AG20443 (cell line): ENCODE measurements at regions not wholly inside any gene's neighbourhood (a gene's known extent, or its start where the extent isn't known, plus 50 kb on each side); places are given as distances from the start of the nearest gene placed in this dataset.
"Not testable (repeated sequence)": the region's sequence is repeated elsewhere in the genome, so short reads cannot be mapped to it uniquely, and the experiment has no call there.

Experiments
- DNase-seq: peaks from one replicate; pipeline ENCODE4 v3.0.0; 2012; ENCODE audit warnings: low spot score, mixed read lengths

GRCh38 chr5:1731091-1731639, 68.5 kb downstream of the MRPL36 start:
- DNase-seq = no peak

GRCh38 chr5:1730487-1730847, 69.2 kb downstream of the MRPL36 start:
- no peak for DNase-seq

GRCh38 chr5:1729641-1730486, 69.8 kb downstream of the MRPL36 start:
- DNase-seq = no peak

- no peak for DNase-seq
Observed at GRCh38 chr5:1728846-1729245, 70.8 kb downstream of the MRPL36 start.

- no peak for DNase-seq
Observed at GRCh38 chr5:1727571-1727970, 72.1 kb downstream of the MRPL36 start.

- no peak for DNase-seq
Observed at GRCh38 chr5:1726956-1727355, 72.7 kb downstream of the MRPL36 start.

- DNase-seq = no peak
Observed at GRCh38 chr5:1726469-1726865, 73.2 kb downstream of the MRPL36 start.

- no peak for DNase-seq
Observed at GRCh38 chr5:1725641-1726468, 73.8 kb downstream of the MRPL36 start.

GRCh38 chr5:1724822-1725602, 74.6 kb downstream of the MRPL36 start:
- DNase-seq = peak; percentile 71

- DNase-seq = no peak
Observed at GRCh38 chr5:1723957-1724821, 75.4 kb downstream of the MRPL36 start.

- no peak for DNase-seq
Observed at GRCh38 chr5:1723476-1723875, 76.2 kb downstream of the MRPL36 start.

- DNase-seq = no peak
Observed at GRCh38 chr5:1722877-1723276, 76.8 kb downstream of the MRPL36 start.

- DNase-seq = no peak
Observed at GRCh38 chr5:1720396-1721110, 79.1 kb downstream of the MRPL36 start.

- DNase-seq = no peak
Observed at GRCh38 chr5:1719860-1720259, 79.8 kb downstream of the MRPL36 start.

GRCh38 chr5:1718669-1719068, 81.0 kb downstream of the MRPL36 start:
- no peak for DNase-seq

GRCh38 chr5:1710091-1710490, 89.5 kb downstream of the MRPL36 start:
- DNase-seq = not testable (repeated sequence)

- no peak for DNase-seq
Observed at GRCh38 chr5:1709171-1709803, 90.3 kb downstream of the MRPL36 start.

GRCh38 chr5:1708592-1709141, 91.0 kb downstream of the MRPL36 start:
- no peak for DNase-seq

- DNase-seq = no peak
Observed at GRCh38 chr5:1707467-1707866, 92.2 kb downstream of the MRPL36 start.

- DNase-seq = no peak
Observed at GRCh38 chr5:1706428-1706827, 93.2 kb downstream of the MRPL36 start.
